HEK293 (cell line): ENCODE measurements at regions not wholly inside any gene's neighbourhood (a gene's known extent, or its start where the extent isn't known, plus 50 kb on each side); places are given as distances from the start of the nearest gene placed in this dataset.

Experiments used
- KLF7 ChIP-seq: fragments of 450-650 bp; formaldehyde crosslinking; IDR thresholded peaks from 2 replicates; pipeline ENCODE4 v1.5.1; 2016; ENCODE audit warnings: missing biosample characterization, missing genetic modification characterization, borderline replicate concordance
- OSR2 ChIP-seq: fragments of 450-650 bp; formaldehyde crosslinking; IDR thresholded peaks from 2 replicates; pipeline ENCODE4 v1.5.1; 2016; ENCODE audit warnings: missing biosample characterization, missing genetic modification characterization
- OVOL3 ChIP-seq: fragments of 450-650 bp; formaldehyde crosslinking; IDR thresholded peaks from 2 replicates; pipeline ENCODE4 v1.5.1; 2016; ENCODE audit warnings: missing biosample characterization, missing genetic modification characterization
- SCRT1 ChIP-seq: fragments of 450-650 bp; formaldehyde crosslinking; IDR thresholded peaks from 2 replicates; pipeline ENCODE4 v1.5.1; 2016; ENCODE audit warnings: missing biosample characterization, missing genetic modification characterization, borderline replicate concordance
- TCF7L2 ChIP-seq: IDR thresholded peaks from 2 replicates; pipeline ENCODE4 v1.6.1; 2011; ENCODE audit warnings: low read depth, mild to moderate bottlenecking, inconsistent platforms, low read length, moderate library complexity, borderline replicate concordance
- ZFP3 ChIP-seq: fragments of 450-650 bp; formaldehyde crosslinking; IDR thresholded peaks from 2 replicates; pipeline ENCODE4 v1.5.1; 2016; ENCODE audit warnings: low read depth, missing biosample characterization, missing genetic modification characterization
- ZNF341 ChIP-seq: fragments of 450-650 bp; formaldehyde crosslinking; IDR thresholded peaks from 2 replicates; pipeline ENCODE4; 2016; ENCODE audit warnings: low read depth, missing biosample characterization, missing genetic modification characterization
- ZNF639 ChIP-seq: fragments of 450-650 bp; formaldehyde crosslinking; IDR thresholded peaks from 2 replicates; pipeline ENCODE4 v1.5.1; 2016; ENCODE audit warnings: missing biosample characterization, missing genetic modification characterization
- ZNF76 ChIP-seq: fragments of 450-650 bp; formaldehyde crosslinking; IDR thresholded peaks from 2 replicates; pipeline ENCODE4; 2016; ENCODE audit warnings: low read depth, missing biosample characterization, missing genetic modification characterization, borderline replicate concordance
- ZNF785 ChIP-seq: fragments of 450-650 bp; formaldehyde crosslinking; IDR thresholded peaks from 2 replicates; pipeline ENCODE4 v1.5.1; 2016; ENCODE audit warnings: missing biosample characterization, missing genetic modification characterization
- TF ChIP-seq, protein P1 (sequence below): fragments of 450-650 bp; formaldehyde crosslinking; IDR thresholded peaks from 2 replicates; pipeline ENCODE4 v1.5.1; 2017; ENCODE audit warnings: missing biosample characterization, missing genetic modification characterization
- TF ChIP-seq, protein P2 (sequence below): fragments of 450-650 bp; formaldehyde crosslinking; IDR thresholded peaks from 2 replicates; pipeline ENCODE4 v1.5.1; 2016; ENCODE audit warnings: missing biosample characterization, missing genetic modification characterization

- no peak for TF ChIP-seq OSR2 (tag by site-specific recombination)
- TF ChIP-seq OVOL3 (tag by site-specific recombination), result no peak
- peak; percentile 79; the same call in 1 of the 2 replicates for TF ChIP-seq TCF7L2
- TF ChIP-seq, protein P1, sequence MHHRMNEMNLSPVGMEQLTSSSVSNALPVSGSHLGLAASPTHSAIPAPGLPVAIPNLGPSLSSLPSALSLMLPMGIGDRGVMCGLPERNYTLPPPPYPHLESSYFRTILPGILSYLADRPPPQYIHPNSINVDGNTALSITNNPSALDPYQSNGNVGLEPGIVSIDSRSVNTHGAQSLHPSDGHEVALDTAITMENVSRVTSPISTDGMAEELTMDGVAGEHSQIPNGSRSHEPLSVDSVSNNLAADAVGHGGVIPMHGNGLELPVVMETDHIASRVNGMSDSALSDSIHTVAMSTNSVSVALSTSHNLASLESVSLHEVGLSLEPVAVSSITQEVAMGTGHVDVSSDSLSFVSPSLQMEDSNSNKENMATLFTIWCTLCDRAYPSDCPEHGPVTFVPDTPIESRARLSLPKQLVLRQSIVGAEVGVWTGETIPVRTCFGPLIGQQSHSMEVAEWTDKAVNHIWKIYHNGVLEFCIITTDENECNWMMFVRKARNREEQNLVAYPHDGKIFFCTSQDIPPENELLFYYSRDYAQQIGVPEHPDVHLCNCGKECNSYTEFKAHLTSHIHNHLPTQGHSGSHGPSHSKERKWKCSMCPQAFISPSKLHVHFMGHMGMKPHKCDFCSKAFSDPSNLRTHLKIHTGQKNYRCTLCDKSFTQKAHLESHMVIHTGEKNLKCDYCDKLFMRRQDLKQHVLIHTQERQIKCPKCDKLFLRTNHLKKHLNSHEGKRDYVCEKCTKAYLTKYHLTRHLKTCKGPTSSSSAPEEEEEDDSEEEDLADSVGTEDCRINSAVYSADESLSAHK (tag by site-specific recombination), result no peak
- TF ChIP-seq, protein P2, sequence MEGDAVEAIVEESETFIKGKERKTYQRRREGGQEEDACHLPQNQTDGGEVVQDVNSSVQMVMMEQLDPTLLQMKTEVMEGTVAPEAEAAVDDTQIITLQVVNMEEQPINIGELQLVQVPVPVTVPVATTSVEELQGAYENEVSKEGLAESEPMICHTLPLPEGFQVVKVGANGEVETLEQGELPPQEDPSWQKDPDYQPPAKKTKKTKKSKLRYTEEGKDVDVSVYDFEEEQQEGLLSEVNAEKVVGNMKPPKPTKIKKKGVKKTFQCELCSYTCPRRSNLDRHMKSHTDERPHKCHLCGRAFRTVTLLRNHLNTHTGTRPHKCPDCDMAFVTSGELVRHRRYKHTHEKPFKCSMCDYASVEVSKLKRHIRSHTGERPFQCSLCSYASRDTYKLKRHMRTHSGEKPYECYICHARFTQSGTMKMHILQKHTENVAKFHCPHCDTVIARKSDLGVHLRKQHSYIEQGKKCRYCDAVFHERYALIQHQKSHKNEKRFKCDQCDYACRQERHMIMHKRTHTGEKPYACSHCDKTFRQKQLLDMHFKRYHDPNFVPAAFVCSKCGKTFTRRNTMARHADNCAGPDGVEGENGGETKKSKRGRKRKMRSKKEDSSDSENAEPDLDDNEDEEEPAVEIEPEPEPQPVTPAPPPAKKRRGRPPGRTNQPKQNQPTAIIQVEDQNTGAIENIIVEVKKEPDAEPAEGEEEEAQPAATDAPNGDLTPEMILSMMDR, result no peak
- TF ChIP-seq ZNF76 (tag by site-specific recombination), result no peak
- TF ChIP-seq SCRT1 (tag by site-specific recombination), result no peak
- no peak for TF ChIP-seq ZNF785 (tag by site-specific recombination)
- TF ChIP-seq ZFP3 (tag by site-specific recombination), result no peak
- TF ChIP-seq KLF7 (tag by site-specific recombination), result no peak
- TF ChIP-seq ZNF341, result no peak
- no peak for TF ChIP-seq ZNF639 (tag by site-specific recombination)
These were observed 174.7 kb upstream of the MTNR1B start for GRCh38 chr11:92794783-92795182.
